ENCODE measurements at regions not wholly inside any gene's neighbourhood (a gene's known extent, or its start where the extent isn't known, plus 50 kb on each side); places are given as distances from the start of the nearest gene placed in this dataset.
A peak's percentile ranks its signal among the peaks of the same experiment; 100 is the strongest.

DNA sequence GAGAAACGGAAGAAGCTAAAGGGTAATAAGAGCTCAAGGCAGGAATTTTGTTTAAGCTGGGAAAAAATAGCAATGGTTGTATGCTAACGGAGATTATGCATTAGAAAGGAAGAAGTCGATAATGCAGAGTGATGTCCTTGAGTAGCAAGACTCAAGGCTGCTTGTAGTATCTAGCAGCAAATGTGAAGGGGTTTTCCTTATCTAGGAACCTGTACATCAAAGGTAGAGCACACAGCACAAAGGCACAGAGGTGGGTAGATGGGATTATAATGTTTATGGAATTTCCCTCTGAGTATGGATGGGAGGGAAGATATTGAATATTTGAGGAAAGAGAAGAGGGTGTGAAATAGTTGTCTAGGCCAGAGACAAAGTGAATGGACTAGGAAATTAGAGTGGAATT is 114.1 kb downstream of the PROX1 start:
- Histone ChIP-seq H3K4me3 (ENCODE audit: low read depth in 2 of 2, low read length in 2 of 2) (no peak overlapping the region), H3K27ac (ENCODE audit: low read length) (no peak overlapping the region), H3K4me1 (ENCODE audit: control insufficient read depth, insufficient read depth, low read length) (no peaks in the 10 kb centered on the region), H3K9me3 (ENCODE audit: control insufficient read depth, insufficient read depth, low read depth, low read length) (no peaks in the 10 kb centered on the region), H3K27me3 (ENCODE audit: control insufficient read depth, insufficient read depth, low read length) (no peaks in the 10 kb centered on the region), H3K36me3 (ENCODE audit: control insufficient read depth, insufficient read depth, low read length) (no peaks in the 10 kb centered on the region)
- ChIA-PET POLR2A (interaction anchor here (0.6 kb wide), 1 partner anchor 25 kb away, joined by 9 read pairs; no protein-coding TSS in a partner anchor), CTCF (no interaction called here)
- intact Hi-C loops (cut with micrococcal nuclease; ENCODE audit: unreplicated experiment), result no loop called here
- TF ChIP-seq, protein P1, sequence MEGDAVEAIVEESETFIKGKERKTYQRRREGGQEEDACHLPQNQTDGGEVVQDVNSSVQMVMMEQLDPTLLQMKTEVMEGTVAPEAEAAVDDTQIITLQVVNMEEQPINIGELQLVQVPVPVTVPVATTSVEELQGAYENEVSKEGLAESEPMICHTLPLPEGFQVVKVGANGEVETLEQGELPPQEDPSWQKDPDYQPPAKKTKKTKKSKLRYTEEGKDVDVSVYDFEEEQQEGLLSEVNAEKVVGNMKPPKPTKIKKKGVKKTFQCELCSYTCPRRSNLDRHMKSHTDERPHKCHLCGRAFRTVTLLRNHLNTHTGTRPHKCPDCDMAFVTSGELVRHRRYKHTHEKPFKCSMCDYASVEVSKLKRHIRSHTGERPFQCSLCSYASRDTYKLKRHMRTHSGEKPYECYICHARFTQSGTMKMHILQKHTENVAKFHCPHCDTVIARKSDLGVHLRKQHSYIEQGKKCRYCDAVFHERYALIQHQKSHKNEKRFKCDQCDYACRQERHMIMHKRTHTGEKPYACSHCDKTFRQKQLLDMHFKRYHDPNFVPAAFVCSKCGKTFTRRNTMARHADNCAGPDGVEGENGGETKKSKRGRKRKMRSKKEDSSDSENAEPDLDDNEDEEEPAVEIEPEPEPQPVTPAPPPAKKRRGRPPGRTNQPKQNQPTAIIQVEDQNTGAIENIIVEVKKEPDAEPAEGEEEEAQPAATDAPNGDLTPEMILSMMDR (IDR thresholded peaks at IDR 0.05), result no peak
- TF ChIP-seq POLR2AphosphoS5 (IDR thresholded peaks at IDR 0.05; ENCODE audit: low read depth, low read length), result no peak
- no peak for TF ChIP-seq TCF7L2 (IDR thresholded peaks at IDR 0.05; ENCODE audit: low read depth, low read length)
- no peak for TF ChIP-seq SIN3A (IDR thresholded peaks at IDR 0.05; ENCODE audit: borderline replicate concordance, insufficient read depth, low read depth, low read length)
- TF ChIP-seq, protein P2, sequence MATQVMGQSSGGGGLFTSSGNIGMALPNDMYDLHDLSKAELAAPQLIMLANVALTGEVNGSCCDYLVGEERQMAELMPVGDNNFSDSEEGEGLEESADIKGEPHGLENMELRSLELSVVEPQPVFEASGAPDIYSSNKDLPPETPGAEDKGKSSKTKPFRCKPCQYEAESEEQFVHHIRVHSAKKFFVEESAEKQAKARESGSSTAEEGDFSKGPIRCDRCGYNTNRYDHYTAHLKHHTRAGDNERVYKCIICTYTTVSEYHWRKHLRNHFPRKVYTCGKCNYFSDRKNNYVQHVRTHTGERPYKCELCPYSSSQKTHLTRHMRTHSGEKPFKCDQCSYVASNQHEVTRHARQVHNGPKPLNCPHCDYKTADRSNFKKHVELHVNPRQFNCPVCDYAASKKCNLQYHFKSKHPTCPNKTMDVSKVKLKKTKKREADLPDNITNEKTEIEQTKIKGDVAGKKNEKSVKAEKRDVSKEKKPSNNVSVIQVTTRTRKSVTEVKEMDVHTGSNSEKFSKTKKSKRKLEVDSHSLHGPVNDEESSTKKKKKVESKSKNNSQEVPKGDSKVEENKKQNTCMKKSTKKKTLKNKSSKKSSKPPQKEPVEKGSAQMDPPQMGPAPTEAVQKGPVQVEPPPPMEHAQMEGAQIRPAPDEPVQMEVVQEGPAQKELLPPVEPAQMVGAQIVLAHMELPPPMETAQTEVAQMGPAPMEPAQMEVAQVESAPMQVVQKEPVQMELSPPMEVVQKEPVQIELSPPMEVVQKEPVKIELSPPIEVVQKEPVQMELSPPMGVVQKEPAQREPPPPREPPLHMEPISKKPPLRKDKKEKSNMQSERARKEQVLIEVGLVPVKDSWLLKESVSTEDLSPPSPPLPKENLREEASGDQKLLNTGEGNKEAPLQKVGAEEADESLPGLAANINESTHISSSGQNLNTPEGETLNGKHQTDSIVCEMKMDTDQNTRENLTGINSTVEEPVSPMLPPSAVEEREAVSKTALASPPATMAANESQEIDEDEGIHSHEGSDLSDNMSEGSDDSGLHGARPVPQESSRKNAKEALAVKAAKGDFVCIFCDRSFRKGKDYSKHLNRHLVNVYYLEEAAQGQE (IDR thresholded peaks at IDR 0.05; ENCODE audit: insufficient read depth in 1 of 2, low read depth in 2 of 2, low read length in 1 of 2), result no peak
- no TSS peak for BruUV-seq (replicated peaks)
- DNase-seq (ENCODE audit: low read depth, low spot score), result no peak
- in situ Hi-C loops (cut with HindIII; ENCODE audit: low pct_unique_long_range_greater_than_20kb, low sequenced_read_pairs), result no loop called here
- no peak for ATAC-seq

DNA sequence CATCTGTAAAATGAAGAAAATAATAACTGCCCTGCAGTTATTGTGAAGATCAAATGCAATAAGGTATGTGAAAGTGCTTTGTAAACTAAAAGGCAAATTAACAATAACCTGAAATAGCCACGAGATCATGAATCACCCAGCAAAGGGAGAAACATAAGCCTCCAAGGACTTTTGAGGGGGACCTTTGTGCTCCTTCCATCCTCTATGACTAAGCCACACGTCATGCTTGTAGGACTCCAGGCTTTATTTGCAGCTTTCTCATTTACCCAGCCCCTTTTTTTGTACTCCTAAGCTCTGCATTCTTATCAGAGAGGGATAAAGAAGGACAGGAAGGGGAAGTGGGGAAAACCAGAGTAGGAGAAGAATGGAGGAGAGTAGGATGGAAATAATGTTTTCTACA is 115.1 kb downstream of the PROX1 start:
- CTCF ChIA-PET, result no interaction called here
- Histone ChIP-seq H3K4me1 (ENCODE audit: control insufficient read depth, insufficient read depth, low read length) (no peaks in the 10 kb centered on the region; the same call in none of the 2 replicates), H3K9me3 (ENCODE audit: control insufficient read depth, insufficient read depth, low read depth, low read length) (no peaks in the 10 kb centered on the region), H3K27me3 (ENCODE audit: control insufficient read depth, insufficient read depth, low read length) (no peaks in the 10 kb centered on the region), H3K27ac (ENCODE audit: low read length) (no peak overlapping the region), H3K4me3 (ENCODE audit: low read depth in 2 of 2, low read length in 2 of 2) (no peak overlapping the region), H3K36me3 (ENCODE audit: control insufficient read depth, insufficient read depth, low read length) (no peaks in the 10 kb centered on the region)
- intact Hi-C loops (cut with micrococcal nuclease; ENCODE audit: unreplicated experiment) (no loop called here), in situ Hi-C loops (cut with HindIII; ENCODE audit: low pct_unique_long_range_greater_than_20kb, low sequenced_read_pairs) (no loop called here)
- POLR2A ChIA-PET, result no interaction called here
- TF ChIP-seq POLR2AphosphoS5 (IDR thresholded peaks at IDR 0.05; ENCODE audit: low read depth, low read length), result no peak
- no peak for TF ChIP-seq SIN3A (IDR thresholded peaks at IDR 0.05; ENCODE audit: borderline replicate concordance, insufficient read depth, low read depth, low read length)
- TF ChIP-seq, protein P1 (IDR thresholded peaks at IDR 0.05), result no peak
- no peak for TF ChIP-seq TCF7L2 (IDR thresholded peaks at IDR 0.05; ENCODE audit: low read depth, low read length)
- TF ChIP-seq, protein P2 (IDR thresholded peaks at IDR 0.05; ENCODE audit: insufficient read depth in 1 of 2, low read depth in 2 of 2, low read length in 1 of 2), result no peak
- ATAC-seq (peak; percentile 61), DNase-seq (ENCODE audit: low read depth, low spot score) (peak; percentile 4)
- BruUV-seq (replicated peaks), result no TSS peak
